T-helper 17 cell (primary cell): ENCODE measurements at regions not wholly inside any gene's neighbourhood (a gene's known extent, or its start where the extent isn't known, plus 50 kb on each side); places are given as distances from the start of the nearest gene placed in this dataset.

Experiments
- ATAC-seq: fragments of 150-1000 bp; cut with Tn5 transposase; 2 replicates; pipeline ENCODE4 v1.10.0; 2021; ENCODE audit warnings: mild to moderate bottlenecking, moderate library complexity
- DNase-seq, 3 donors: peaks; one replicate each; pipeline versions ENCODE4 v3.0.0 to v3.0.0-alpha.2; 2020 to 2021
- H3K9me3 ChIP-seq: one replicate; pipeline ENCODE4 v1.7.0; 2013; ENCODE audit warnings: low read length, mild to moderate bottlenecking; ENCODE audit not compliant: control insufficient read depth, poor library complexity, severe bottlenecking
- H3K27ac Mint-ChIP-seq: one replicate; pipeline ENCODE4 v1.8.0; 2022; ENCODE audit warnings: mild to moderate bottlenecking, moderate library complexity, mixed read lengths
- H3K27me3 Mint-ChIP-seq: one replicate; pipeline ENCODE4 v1.8.0; 2022; ENCODE audit warnings: mixed read lengths
- H3K36me3 Mint-ChIP-seq: one replicate; pipeline ENCODE4 v1.8.0; 2022; ENCODE audit warnings: low read depth, mixed read lengths
- H3K4me1 Mint-ChIP-seq: one replicate; pipeline ENCODE4 v1.8.0; 2022; ENCODE audit warnings: mild to moderate bottlenecking, mixed read lengths
- H3K4me3 Mint-ChIP-seq: one replicate; pipeline ENCODE4 v1.8.0; 2022; ENCODE audit warnings: mild to moderate bottlenecking, moderate library complexity, mixed read lengths

DNA sequence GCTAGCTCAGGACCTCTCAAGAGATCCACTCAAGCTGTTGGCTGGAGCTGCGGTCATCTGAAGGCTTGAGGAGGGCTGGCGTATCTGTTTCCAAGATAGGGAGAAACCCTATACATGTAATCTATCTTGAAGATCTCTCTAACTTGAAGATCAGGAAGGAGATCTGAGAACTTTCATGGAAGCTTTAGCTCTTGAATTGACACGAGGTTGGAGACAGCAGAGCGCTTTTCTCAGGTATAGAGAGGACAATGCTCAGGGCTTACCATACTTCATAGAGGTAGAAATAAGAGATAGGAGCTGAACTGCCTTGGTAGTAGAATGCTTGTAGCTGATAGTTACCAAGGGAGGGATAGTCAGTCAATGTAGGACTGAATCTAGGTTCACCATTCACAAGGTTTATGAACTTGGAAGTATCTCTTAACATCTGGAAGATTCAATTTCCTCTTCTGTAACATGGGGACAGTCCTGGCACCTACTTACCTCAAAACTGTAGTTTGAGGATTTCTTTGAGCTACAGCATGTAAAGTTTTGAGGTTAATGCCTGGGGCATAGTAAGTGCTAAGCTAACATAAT, 267.0 kb upstream of the MAF start:
- Mint-ChIP-seq H3K36me3 (no peaks in the 10 kb centered on the region), H3K4me3 (no peak overlapping the region), H3K27me3 (peaks cover 17% of the 10 kb centered on the region), H3K27ac (no peak overlapping the region), H3K4me1 (peaks cover 8% of the 10 kb centered on the region)
- DNase-seq (no peak), ATAC-seq (no peak)
- H3K9me3 ChIP-seq = no peaks in the 10 kb centered on the region

DNA sequence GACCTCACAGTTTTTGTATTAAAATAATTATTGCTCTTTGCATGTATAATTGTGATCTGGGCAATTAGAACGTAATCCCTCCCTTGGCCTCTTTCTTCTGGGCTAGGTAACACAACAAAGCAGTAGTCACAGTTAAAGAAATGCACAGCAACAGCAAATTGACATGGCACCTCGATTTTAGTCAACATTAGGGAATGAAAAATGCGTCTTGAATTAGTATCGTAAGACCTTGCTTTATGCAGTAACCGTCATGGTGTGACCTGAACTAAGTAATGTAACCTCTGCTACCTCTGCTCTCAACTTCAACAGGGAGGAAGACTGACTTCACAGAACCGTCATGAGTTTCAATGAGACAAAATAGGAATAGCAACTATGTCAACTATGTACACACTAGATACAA, 265.4 kb upstream of the MAF start:
- H3K9me3 ChIP-seq = no peaks in the 10 kb centered on the region
- Mint-ChIP-seq H3K27ac (no peak overlapping the region), H3K27me3 (peaks cover 15% of the 10 kb centered on the region), H3K4me3 (no peak overlapping the region), H3K36me3 (no peaks in the 10 kb centered on the region), H3K4me1 (peaks cover 6% of the 10 kb centered on the region)
- ATAC-seq = no peak
- no peak for DNase-seq

DNA sequence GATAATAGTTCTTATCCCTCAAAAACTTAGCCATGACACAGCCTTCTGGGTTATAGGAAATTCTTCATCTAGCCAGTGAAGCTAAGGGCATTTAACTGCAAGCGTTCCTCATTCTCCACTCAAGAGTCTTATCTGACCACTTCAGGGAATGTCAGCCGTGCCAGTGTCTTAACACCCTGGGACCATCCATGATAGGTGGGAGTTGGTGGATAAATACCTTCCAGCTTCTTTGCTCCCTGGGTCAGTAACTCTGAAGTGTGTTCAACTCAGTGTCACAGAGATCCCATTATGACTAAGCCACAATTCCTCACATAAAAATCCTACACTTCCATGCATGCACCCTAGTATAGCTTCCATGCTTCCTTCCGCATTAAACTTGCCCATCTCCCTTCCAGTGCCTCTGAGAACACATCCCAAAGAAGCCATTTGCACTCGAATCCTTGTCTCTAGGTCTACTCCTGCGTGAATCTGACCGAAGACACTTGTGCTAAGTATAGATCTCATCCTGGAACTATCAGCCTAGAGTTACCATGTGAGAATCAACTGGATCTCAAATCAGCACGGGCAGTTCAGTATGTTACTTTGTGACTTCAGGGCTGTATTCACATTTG, 264.3 kb upstream of the MAF start:
- Mint-ChIP-seq H3K4me1 (peaks cover 6% of the 10 kb centered on the region), H3K27me3 (peaks cover 21% of the 10 kb centered on the region), H3K36me3 (no peaks in the 10 kb centered on the region), H3K27ac (no peak overlapping the region), H3K4me3 (no peak overlapping the region)
- no peak for DNase-seq
- no peaks in the 10 kb centered on the region for H3K9me3 ChIP-seq
- ATAC-seq = no peak

DNA sequence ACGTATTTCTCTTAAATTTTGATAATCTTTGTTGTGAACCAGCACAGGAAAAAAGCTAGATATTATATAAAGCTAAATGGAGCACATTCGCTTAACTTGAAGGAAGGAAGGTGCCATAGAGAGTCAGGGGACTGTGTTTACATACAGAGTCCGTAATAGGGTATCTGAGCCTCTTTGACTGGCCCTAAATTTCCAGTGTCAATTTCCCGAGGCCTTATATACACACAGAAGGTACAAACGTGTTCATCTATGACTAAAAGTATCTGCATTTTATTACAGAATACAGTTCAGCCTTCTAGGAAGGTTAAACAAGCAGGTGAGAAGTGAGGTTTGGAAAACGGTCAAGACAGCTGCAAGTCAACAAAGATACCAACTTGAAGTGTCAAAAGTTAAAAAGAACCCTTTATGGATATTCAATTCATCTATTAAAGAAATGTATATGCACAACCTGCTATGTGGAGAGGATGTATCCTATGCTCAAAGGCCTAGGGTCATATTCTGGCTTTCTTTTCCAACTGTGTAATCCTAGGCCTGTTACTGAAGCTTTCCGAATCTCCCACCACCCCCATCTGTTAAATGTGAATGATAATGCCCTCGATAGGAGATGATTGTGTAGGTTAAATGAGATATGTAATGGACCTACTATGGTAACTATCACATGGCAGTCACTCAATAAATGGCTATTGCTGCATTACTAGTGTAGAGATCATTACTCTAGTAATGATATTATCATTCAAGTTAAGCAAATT, 263.7 kb upstream of the MAF start:
- no peak for DNase-seq

DNA sequence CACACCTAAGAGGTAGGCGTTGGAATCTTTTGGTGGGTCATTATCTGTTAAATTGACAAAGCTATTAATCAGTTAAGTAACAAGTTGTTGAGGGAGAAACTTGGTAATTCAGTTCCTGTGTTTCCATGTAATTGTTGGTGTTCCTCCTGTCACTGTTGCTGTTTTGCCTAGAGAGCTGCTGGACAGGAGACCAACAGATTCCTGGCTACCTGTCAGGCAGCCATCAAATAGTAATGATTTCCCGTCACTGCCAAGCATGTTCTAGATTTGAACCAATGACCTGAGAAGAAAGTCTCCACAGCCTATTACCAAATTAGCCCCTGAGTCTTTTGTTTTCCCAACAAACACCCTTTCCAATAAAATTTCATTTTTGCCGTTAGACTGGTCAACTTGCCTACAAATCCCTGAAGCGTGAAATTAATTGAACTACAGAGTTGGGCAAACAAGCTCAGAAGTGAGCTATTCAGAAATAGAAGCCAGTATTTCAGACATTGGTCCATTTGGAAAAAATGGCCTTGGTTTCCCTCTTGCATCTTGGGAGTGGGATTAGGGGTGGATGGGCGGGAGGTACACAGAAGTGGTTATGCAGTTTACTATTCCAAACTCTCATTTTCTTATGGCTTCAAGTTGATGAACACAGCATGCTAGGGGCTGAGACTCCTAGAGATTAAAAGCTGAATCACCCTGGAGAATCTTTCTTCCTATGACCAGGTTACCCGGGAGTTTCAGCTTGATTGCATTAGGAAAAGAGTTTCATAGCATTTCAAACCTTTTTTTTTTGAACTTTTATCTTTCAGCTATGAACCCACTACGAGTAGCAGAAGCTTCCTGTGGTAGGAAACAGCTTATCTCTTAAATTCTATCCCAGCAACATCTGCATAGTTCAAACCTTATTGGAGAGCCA, 262.8 kb upstream of the MAF start:
- no peak overlapping the region for H3K27ac Mint-ChIP-seq
- H3K36me3 Mint-ChIP-seq = no peaks in the 10 kb centered on the region
- peaks cover 6% of the 10 kb centered on the region for H3K4me1 Mint-ChIP-seq
- peaks cover 11% of the 10 kb centered on the region for H3K27me3 Mint-ChIP-seq
- no peak for ATAC-seq
- no peak overlapping the region for H3K4me3 Mint-ChIP-seq
- no peaks in the 10 kb centered on the region for H3K9me3 ChIP-seq
- no peak for DNase-seq

More for the DNA sequence above, 263.7 kb upstream of the MAF start:
- Mint-ChIP-seq H3K27ac (no peak overlapping the region), H3K36me3 (no peaks in the 10 kb centered on the region), H3K4me3 (no peak overlapping the region), H3K27me3 (peaks cover 19% of the 10 kb centered on the region), H3K4me1 (peaks cover 6% of the 10 kb centered on the region)
- H3K9me3 ChIP-seq = no peaks in the 10 kb centered on the region
- ATAC-seq = no peak

DNA sequence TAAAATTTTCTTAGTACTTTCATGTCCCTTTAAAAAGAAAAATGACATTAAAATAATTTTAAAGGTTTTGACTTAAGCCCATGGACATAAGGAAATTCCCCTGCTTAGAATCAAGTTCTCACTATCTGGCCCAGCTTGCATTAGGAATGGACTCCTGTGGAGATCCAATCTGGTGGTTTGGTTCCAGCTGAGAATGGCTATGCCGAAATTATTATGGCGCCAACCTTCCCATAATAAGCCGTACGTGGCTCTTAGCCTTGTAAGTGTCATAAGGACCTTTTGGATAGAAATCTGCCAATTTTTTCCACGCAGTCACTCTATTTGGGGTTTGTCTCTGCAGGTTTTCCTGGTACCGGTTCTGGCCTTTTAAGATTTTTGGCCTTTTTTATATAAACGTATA, 262.1 kb upstream of the MAF start:
- peaks cover 11% of the 10 kb centered on the region for H3K27me3 Mint-ChIP-seq

DNA sequence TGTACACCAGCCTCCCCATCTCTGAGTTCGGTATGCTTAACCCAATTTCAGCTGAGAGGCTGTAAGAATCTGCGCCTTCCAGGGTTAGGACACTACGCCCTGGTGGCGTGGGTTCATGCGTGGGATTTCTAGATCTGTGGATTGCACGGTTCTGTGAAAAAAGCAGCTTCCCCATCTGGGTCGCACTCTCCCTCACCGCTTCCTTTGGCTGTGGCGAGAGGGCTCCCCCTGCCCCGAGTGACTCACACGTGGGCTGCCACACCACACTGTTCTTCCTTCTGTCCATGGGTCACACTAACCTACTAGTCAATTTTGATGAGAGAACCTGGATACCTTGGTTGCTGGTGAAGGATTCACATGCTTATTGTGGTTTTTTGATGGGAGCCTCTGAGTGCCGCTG, 256.0 kb upstream of the MAF start:
- peaks cover 14% of the 10 kb centered on the region for H3K9me3 ChIP-seq
- Mint-ChIP-seq H3K4me1 (no peaks in the 10 kb centered on the region), H3K4me3 (no peak overlapping the region), H3K27me3 (peaks cover 11% of the 10 kb centered on the region), H3K36me3 (no peaks in the 10 kb centered on the region), H3K27ac (no peak overlapping the region)
- ATAC-seq = no peak
- no peak for DNase-seq

More for the DNA sequence above, 262.1 kb upstream of the MAF start:
- Mint-ChIP-seq H3K4me1 (peaks cover 6% of the 10 kb centered on the region), H3K4me3 (no peak overlapping the region), H3K27ac (no peak overlapping the region), H3K36me3 (no peaks in the 10 kb centered on the region)
- DNase-seq = no peak
- H3K9me3 ChIP-seq = no peaks in the 10 kb centered on the region
- ATAC-seq = no peak

DNA sequence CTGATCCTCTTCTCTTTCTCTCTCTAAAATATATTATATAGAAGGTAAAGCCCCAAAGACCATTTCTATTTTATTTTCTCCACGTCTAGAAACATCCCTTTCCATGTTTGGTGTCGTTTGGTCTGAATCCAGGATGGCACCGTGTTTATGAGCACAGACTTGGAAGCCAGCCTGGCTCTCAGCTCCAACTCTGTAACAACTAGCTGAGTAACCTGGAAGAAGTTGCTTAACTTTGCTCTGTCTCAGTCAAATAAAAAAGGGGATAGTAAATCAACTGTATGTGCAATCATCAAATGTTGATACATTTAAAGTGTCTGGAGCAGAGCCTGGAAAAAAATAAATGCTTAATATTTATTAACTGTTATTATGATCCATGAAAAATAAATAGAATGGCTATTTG, 249.8 kb upstream of the MAF start:
- no peak for ATAC-seq
- Mint-ChIP-seq H3K27me3 (no peaks in the 10 kb centered on the region), H3K4me3 (no peak overlapping the region), H3K36me3 (no peaks in the 10 kb centered on the region), H3K27ac (no peak overlapping the region), H3K4me1 (peaks cover 3% of the 10 kb centered on the region)
- H3K9me3 ChIP-seq = peaks cover 7% of the 10 kb centered on the region
- DNase-seq = no peak

DNA sequence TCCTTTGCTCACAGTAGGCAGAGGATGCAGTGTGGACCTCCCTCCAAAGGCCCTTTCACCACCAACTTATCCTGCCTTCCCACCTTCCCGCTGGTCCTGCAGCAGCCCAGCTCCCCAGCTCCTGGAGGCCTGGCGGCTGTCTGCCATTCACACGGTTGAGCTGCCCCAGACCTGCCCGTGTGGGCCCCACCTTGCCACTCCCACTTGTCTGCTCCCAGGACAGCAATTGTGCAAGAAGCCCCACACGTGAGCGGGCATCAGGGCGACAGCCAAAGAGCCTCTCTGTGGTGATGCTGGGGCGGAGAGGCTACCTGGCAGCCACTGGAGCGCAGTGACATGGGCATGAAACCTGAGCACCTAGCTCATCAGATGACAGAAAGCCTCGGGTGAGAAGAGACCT, 248.6 kb upstream of the MAF start:
- H3K4me1 Mint-ChIP-seq = peaks cover 3% of the 10 kb centered on the region
- no peak overlapping the region for H3K27ac Mint-ChIP-seq
- no peak overlapping the region for H3K4me3 Mint-ChIP-seq
- peaks cover 2% of the 10 kb centered on the region for H3K9me3 ChIP-seq
- no peaks in the 10 kb centered on the region for H3K36me3 Mint-ChIP-seq
- DNase-seq = no peak
- no peak for ATAC-seq
- H3K27me3 Mint-ChIP-seq = no peaks in the 10 kb centered on the region

DNA sequence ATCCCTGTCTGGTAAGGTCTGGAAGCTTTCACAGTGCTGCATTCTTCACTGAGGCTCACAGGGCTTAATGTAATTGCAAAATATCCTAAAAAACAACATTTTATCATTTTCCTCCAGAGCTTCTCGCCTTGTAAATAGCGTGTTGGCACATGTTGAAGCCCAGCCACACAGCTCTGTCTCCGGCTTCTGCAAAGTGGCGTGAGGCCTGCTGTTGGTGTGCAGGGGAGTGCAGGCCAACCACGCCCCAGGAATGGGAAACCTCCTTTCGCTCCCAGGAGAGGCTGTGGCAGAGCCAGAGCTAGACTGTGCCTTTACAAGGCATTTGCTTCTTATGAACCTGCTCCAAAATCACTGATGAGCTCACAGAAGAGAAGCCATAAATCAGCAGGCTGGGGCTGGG, 248.2 kb upstream of the MAF start:
- Mint-ChIP-seq H3K4me1 (peaks cover 3% of the 10 kb centered on the region), H3K27me3 (no peaks in the 10 kb centered on the region), H3K4me3 (no peak overlapping the region), H3K27ac (no peak overlapping the region), H3K36me3 (no peaks in the 10 kb centered on the region)
- DNase-seq (no peak), ATAC-seq (no peak)
- H3K9me3 ChIP-seq = peaks cover 2% of the 10 kb centered on the region

DNA sequence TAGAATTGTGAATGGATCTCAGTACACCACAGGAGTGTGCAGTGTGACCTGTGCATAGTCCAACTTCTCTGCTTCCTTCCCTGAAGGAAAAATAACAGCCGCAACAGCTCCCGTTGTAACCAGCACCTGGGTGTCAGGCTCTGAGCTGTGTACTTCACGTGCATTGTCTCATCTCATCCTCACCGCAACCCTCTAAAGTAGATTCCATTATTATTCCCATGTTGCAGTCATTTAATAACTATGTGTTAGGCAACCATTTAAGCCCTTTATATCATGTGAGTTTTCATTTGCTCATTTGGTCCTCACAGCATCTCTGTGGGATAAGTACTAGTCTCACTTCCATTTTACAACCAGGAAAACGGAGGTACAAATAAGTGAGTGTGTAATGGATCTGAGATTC, 247.0 kb upstream of the MAF start:
- Mint-ChIP-seq H3K27ac (no peak overlapping the region), H3K27me3 (peaks cover under 1% of the 10 kb centered on the region), H3K4me3 (no peak overlapping the region), H3K4me1 (peaks cover 3% of the 10 kb centered on the region), H3K36me3 (no peaks in the 10 kb centered on the region)
- no peak for ATAC-seq
- no peak for DNase-seq
- no peaks in the 10 kb centered on the region for H3K9me3 ChIP-seq

DNA sequence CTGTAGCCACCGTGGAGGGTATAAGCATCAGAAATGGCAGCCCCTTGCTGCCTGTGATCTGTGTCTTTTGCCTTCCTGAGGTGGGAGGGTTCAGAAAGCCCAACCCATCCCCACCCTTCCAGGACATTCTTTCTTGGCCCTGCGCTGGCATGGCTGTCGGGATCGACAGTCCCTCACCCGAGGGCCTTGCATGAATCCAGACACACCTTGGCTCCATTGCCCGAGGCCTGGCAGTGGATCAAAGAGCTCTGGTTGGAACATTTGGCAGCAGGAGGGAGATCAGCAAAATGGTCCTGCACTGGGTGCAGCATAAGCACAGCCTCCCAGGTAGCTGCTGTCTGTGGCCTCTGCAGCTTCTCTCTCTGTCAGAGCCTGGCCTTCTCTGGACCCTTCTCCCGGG, 246.6 kb upstream of the MAF start:
- no peaks in the 10 kb centered on the region for H3K36me3 Mint-ChIP-seq
- H3K9me3 ChIP-seq = no peaks in the 10 kb centered on the region
- H3K27ac Mint-ChIP-seq = no peak overlapping the region
- DNase-seq (no peak), ATAC-seq (no peak)
- H3K4me1 Mint-ChIP-seq = peaks cover 3% of the 10 kb centered on the region
- peaks cover 4% of the 10 kb centered on the region for H3K27me3 Mint-ChIP-seq
- no peak overlapping the region for H3K4me3 Mint-ChIP-seq

DNA sequence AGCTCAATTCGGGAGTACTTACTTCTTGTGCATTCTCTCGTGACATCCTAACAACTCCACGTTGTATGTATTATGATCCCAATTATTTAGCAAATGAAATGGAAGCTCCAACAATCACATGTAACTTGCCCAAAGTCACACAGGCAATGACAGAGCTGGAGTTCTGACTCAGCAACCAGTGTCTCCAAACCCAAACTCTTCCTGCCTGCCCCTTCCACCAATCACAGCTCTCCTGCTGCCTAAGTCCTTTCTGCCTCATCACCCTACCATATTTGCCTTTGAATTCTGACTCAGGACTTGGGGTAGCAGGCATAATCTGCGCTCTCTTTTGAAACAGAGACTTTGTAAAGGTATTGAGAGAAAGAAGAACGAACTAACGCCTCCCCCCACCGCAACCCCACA, 245.2 kb upstream of the MAF start:
- ATAC-seq (no peak), DNase-seq (no peak)
- Mint-ChIP-seq H3K4me1 (peaks cover 3% of the 10 kb centered on the region), H3K4me3 (no peak overlapping the region), H3K27ac (peak overlapping the region; percentile 37), H3K36me3 (no peaks in the 10 kb centered on the region), H3K27me3 (peaks cover 4% of the 10 kb centered on the region)
- H3K9me3 ChIP-seq = no peaks in the 10 kb centered on the region
